Astrocyte (in vitro differentiated cells and primary cell): ENCODE measurements at regions not wholly inside any gene's neighbourhood (a gene's known extent, or its start where the extent isn't known, plus 50 kb on each side); places are given as distances from the start of the nearest gene placed in this dataset.

Experiments
- DNase-seq: peaks from one replicate; pipeline ENCODE4 v3.0.0-alpha.2; 2010; ENCODE audit warnings: low read depth
- FAIRE-seq: peaks from 2 replicates; lab custom pipeline; 2011; peaks lifted over from hg19 to GRCh38; lab: Jason Lieb, UNC
- H2AFZ ChIP-seq: 2 replicates; pipeline ENCODE4 v1.6.0; 2012; ENCODE audit warnings: low read depth, low read length, inconsistent platforms
- H3K27ac ChIP-seq: 2 replicates; pipeline ENCODE4 v1.5.1; 2011; ENCODE audit warnings: low read depth, low read length, inconsistent platforms
- H3K27me3 ChIP-seq: 2 replicates; pipeline ENCODE4 v1.6.0; 2011; ENCODE audit warnings: low read length, inconsistent platforms; ENCODE audit not compliant: insufficient read depth
- H3K36me3 ChIP-seq: 2 replicates; pipeline ENCODE4 v1.5.1; 2011; ENCODE audit warnings: low read length, inconsistent platforms; ENCODE audit not compliant: insufficient read depth
- H3K4me1 ChIP-seq: 2 replicates; pipeline ENCODE4 v1.5.1; 2011; ENCODE audit warnings: low read length, inconsistent platforms; ENCODE audit not compliant: insufficient read depth
- H3K4me2 ChIP-seq: 2 replicates; pipeline ENCODE4 v1.6.0; 2012; ENCODE audit warnings: low read length, inconsistent platforms
- H3K4me3 ChIP-seq: 2 replicates; pipeline ENCODE4 v1.5.1; 2011; ENCODE audit warnings: low read depth, mild to moderate bottlenecking, low read length, inconsistent platforms; ENCODE audit not compliant: insufficient read depth
- H3K79me2 ChIP-seq: 2 replicates; pipeline ENCODE4 v1.6.0; 2012; ENCODE audit warnings: mild to moderate bottlenecking, low read length, inconsistent platforms; ENCODE audit not compliant: insufficient read depth
- H3K9ac ChIP-seq: 2 replicates; pipeline ENCODE4 v1.6.0; 2012; ENCODE audit warnings: mild to moderate bottlenecking, low read length, inconsistent platforms
- H3K9me3 ChIP-seq: 2 replicates; pipeline ENCODE4 v1.5.1; 2012; ENCODE audit warnings: low read depth, mild to moderate bottlenecking, low read length, inconsistent platforms; ENCODE audit not compliant: insufficient read depth
- H4K20me1 ChIP-seq: 2 replicates; pipeline ENCODE4 v1.6.0; 2012; ENCODE audit warnings: low read length, inconsistent platforms; ENCODE audit not compliant: insufficient read depth
- H3K27ac Mint-ChIP-seq: one replicate; pipeline ENCODE4 v1.8.0; 2021; ENCODE audit warnings: mild to moderate bottlenecking, mixed read lengths; ENCODE audit not compliant: unreplicated experiment
- H3K27me3 Mint-ChIP-seq: one replicate; pipeline ENCODE4 v1.8.0; 2021; ENCODE audit warnings: low read depth, mixed read lengths; ENCODE audit not compliant: unreplicated experiment
- H3K36me3 Mint-ChIP-seq: one replicate; pipeline ENCODE4 v1.8.0; 2021; ENCODE audit warnings: low read depth, mixed read lengths; ENCODE audit not compliant: unreplicated experiment
- H3K4me1 Mint-ChIP-seq: one replicate; pipeline ENCODE4 v1.8.0; 2021; ENCODE audit warnings: low read depth, mixed read lengths; ENCODE audit not compliant: unreplicated experiment
- H3K4me3 Mint-ChIP-seq: one replicate; pipeline ENCODE4 v1.8.0; 2021; ENCODE audit warnings: mild to moderate bottlenecking, moderate library complexity, mixed read lengths; ENCODE audit not compliant: unreplicated experiment
- H3K9me3 Mint-ChIP-seq: one replicate; pipeline ENCODE4 v1.8.0; 2021; ENCODE audit warnings: mild to moderate bottlenecking, mixed read lengths; ENCODE audit not compliant: unreplicated experiment
- EZH2 ChIP-seq: IDR thresholded peaks from 2 replicates; pipeline ENCODE4 v1.6.1; 2012; ENCODE audit warnings: mild to moderate bottlenecking, low read length, inconsistent platforms; ENCODE audit not compliant: insufficient read depth
- TF ChIP-seq, protein P1 (sequence below): IDR thresholded peaks from 2 replicates; pipeline ENCODE4 v1.5.1; 2011; ENCODE audit warnings: low read depth, mild to moderate bottlenecking, inconsistent platforms, low read length, moderate library complexity; ENCODE audit not compliant: insufficient read depth

DNA sequence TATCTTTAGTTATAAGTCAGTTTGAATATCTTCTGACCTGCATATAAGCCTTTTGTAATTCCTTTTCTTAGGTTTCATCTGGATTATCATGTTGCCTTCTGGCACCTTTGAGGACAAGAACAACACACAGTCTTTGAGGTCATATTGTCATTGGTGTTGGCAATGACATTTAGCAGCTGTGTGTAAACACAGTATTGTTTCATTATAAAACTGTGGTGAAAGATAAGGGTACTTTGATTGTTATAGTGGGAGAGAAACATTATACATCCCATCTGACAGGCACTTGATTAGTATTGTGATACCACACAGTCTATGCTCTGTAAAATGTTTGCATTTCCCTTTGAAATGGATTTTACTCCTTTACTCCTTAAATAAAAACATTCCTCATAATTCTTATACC, 313.5 kb downstream of the RPRM start:
- Histone ChIP-seq H2AFZ (no peak overlapping the region), H3K9ac (no peak overlapping the region), H3K9me3 (no peaks in the 10 kb centered on the region), H3K4me3 (no peak overlapping the region), H3K27ac (no peak overlapping the region), H3K79me2 (no peaks in the 10 kb centered on the region), H4K20me1 (no peaks in the 10 kb centered on the region), H3K27me3 (no peaks in the 10 kb centered on the region), H3K36me3 (no peaks in the 10 kb centered on the region), H3K4me2 (no peak overlapping the region), H3K4me1 (no peaks in the 10 kb centered on the region)
- Mint-ChIP-seq H3K9me3 (no peaks in the 10 kb centered on the region), H3K36me3 (no peaks in the 10 kb centered on the region), H3K27me3 (peaks cover 6% of the 10 kb centered on the region), H3K4me1 (no peaks in the 10 kb centered on the region), H3K4me3 (no peak overlapping the region), H3K27ac (no peak overlapping the region)
- FAIRE-seq = no peak
- DNase-seq = no peak
- no peak for TF ChIP-seq EZH2
- TF ChIP-seq, protein P1, sequence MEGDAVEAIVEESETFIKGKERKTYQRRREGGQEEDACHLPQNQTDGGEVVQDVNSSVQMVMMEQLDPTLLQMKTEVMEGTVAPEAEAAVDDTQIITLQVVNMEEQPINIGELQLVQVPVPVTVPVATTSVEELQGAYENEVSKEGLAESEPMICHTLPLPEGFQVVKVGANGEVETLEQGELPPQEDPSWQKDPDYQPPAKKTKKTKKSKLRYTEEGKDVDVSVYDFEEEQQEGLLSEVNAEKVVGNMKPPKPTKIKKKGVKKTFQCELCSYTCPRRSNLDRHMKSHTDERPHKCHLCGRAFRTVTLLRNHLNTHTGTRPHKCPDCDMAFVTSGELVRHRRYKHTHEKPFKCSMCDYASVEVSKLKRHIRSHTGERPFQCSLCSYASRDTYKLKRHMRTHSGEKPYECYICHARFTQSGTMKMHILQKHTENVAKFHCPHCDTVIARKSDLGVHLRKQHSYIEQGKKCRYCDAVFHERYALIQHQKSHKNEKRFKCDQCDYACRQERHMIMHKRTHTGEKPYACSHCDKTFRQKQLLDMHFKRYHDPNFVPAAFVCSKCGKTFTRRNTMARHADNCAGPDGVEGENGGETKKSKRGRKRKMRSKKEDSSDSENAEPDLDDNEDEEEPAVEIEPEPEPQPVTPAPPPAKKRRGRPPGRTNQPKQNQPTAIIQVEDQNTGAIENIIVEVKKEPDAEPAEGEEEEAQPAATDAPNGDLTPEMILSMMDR = no peak

DNA sequence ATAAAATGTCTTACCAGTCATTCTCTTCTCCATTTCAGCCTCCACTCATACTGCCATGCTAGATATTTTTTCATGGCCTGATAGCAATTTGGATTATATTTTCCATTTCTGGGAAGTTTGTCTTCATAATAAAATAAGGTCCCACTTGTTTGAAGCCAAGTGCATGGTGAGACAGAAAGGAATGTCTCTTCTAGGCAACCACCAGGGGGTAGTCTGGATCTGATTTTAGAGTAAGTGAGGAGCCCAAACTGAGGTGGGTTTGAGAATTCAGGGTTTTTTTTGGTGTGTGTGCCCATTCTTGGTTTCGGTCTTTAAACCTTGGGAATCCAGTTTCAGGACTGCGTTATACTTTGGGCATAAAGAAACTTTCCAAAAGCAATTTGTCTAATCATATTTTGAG, 315.5 kb downstream of the RPRM start:
- H3K36me3 ChIP-seq = no peaks in the 10 kb centered on the region
- Mint-ChIP-seq H3K27ac (no peak overlapping the region), H3K36me3 (no peaks in the 10 kb centered on the region), H3K4me1 (no peaks in the 10 kb centered on the region), H3K9me3 (no peaks in the 10 kb centered on the region), H3K27me3 (peaks cover 8% of the 10 kb centered on the region), H3K4me3 (no peak overlapping the region)
- DNase-seq (peak; percentile 2), FAIRE-seq (no peak)
- H3K4me1 ChIP-seq = no peaks in the 10 kb centered on the region
- H3K9me3 ChIP-seq = no peaks in the 10 kb centered on the region
- no peak overlapping the region for H2AFZ ChIP-seq
- H4K20me1 ChIP-seq = no peaks in the 10 kb centered on the region
- H3K27ac ChIP-seq = no peak overlapping the region
- TF ChIP-seq, protein P1 = peak; percentile 28
- TF ChIP-seq EZH2 = no peak
- no peak overlapping the region for H3K4me2 ChIP-seq
- H3K9ac ChIP-seq = no peak overlapping the region
- H3K27me3 ChIP-seq = no peaks in the 10 kb centered on the region
- no peak overlapping the region for H3K4me3 ChIP-seq
- no peaks in the 10 kb centered on the region for H3K79me2 ChIP-seq

DNA sequence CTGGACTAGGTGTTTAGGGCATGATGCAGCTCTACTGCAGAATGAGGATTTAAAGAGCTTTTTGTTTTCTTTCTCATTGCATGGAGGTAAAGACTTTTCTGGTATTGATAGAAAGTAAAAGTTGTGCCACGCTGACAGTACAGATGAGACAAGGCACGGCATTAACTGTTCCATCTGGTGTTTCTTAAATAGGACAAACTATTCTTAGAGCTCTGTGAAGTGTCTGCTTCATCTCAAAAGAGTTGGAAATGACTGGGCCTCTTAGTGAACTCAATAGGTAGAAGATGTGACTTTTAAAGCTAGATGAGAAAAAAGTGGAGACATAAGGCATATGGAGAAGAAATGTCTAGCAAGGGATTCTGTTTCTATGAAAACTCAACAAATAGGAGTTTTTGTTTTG, 321.8 kb downstream of the RPRM start:
- H3K4me3 ChIP-seq = no peak overlapping the region
- TF ChIP-seq EZH2 = no peak
- TF ChIP-seq, protein P1 = no peak
- H4K20me1 ChIP-seq = no peaks in the 10 kb centered on the region
- H3K36me3 ChIP-seq = no peaks in the 10 kb centered on the region
- H3K36me3 Mint-ChIP-seq = no peaks in the 10 kb centered on the region
- no peak overlapping the region for H3K4me3 Mint-ChIP-seq
- no peaks in the 10 kb centered on the region for H3K9me3 Mint-ChIP-seq
- H3K9me3 ChIP-seq = no peaks in the 10 kb centered on the region
- no peak overlapping the region for H3K4me2 ChIP-seq
- no peak overlapping the region for H3K9ac ChIP-seq
- DNase-seq (no peak), FAIRE-seq (no peak)
- no peaks in the 10 kb centered on the region for H3K4me1 Mint-ChIP-seq
- no peak overlapping the region for H3K27ac Mint-ChIP-seq
- no peak overlapping the region for H3K27ac ChIP-seq
- peaks cover 7% of the 10 kb centered on the region for H3K27me3 Mint-ChIP-seq
- H2AFZ ChIP-seq = no peak overlapping the region
- H3K79me2 ChIP-seq = no peaks in the 10 kb centered on the region
- H3K27me3 ChIP-seq = no peaks in the 10 kb centered on the region
- no peaks in the 10 kb centered on the region for H3K4me1 ChIP-seq
